ENCODE measurements at regions not wholly inside any gene's neighbourhood (a gene's known extent, or its start where the extent isn't known, plus 50 kb on each side); places are given as distances from the start of the nearest gene placed in this dataset.

- Histone ChIP-seq H3K4me1 (ENCODE audit: control insufficient read depth in 5 of 5, insufficient read depth in 5 of 5, low read length in 5 of 5) (peaks cover 0 to 24% (median 13%) of the 10 kb centered on the region in 5 donors), H3K9me3 (ENCODE audit: control insufficient read depth in 4 of 4, insufficient read depth in 3 of 4, low read length in 3 of 4) (no peaks in the 10 kb centered on the region), H3K36me3 (ENCODE audit: control insufficient read depth in 4 of 4, insufficient read depth in 4 of 4, low read length in 4 of 4) (no peaks in the 10 kb centered on the region), H3K4me3 (no peak overlapping the region), H3K27ac (ENCODE audit: low read depth in 1 of 2, low read length in 1 of 2) (no peak overlapping the region), H3K9ac (ENCODE audit: insufficient read depth in 1 of 2, low read length in 2 of 2) (no peak overlapping the region), H3K27me3 (ENCODE audit: control insufficient read depth in 3 of 3, insufficient read depth in 3 of 3, low read length in 2 of 3) (no peaks in the 10 kb centered on the region)
- 97 to 98% methylated on average over 5 of the region's 5 CpGs for WGBS, 2 donors
- DNase-seq (no peak), ATAC-seq (ENCODE audit: insufficient read depth, low FRiP score) (no peak)
- no peak for TF ChIP-seq CTCF (IDR thresholded peaks at IDR 0.05; ENCODE audit: control extremely low read depth, extremely low read depth)
These were observed 236.6 kb downstream of the GADD45G start for GRCh38 chr9:89841456-89841855.

GRCh38 chr9:89842267-89842768 is 237.5 kb downstream of the GADD45G start:
- Histone ChIP-seq H3K36me3 (ENCODE audit: control insufficient read depth in 4 of 4, insufficient read depth in 4 of 4, low read length in 4 of 4) (no peaks in the 10 kb centered on the region), H3K27ac (ENCODE audit: low read depth in 1 of 2, low read length in 1 of 2) (peak overlapping the region in 1 of 2 donors; percentile 48), H3K4me3 (no peak overlapping the region), H3K27me3 (ENCODE audit: control insufficient read depth in 3 of 3, insufficient read depth in 3 of 3, low read length in 2 of 3) (no peaks in the 10 kb centered on the region), H3K9me3 (ENCODE audit: control insufficient read depth in 4 of 4, insufficient read depth in 3 of 4, low read length in 3 of 4) (no peaks in the 10 kb centered on the region), H3K9ac (ENCODE audit: insufficient read depth in 1 of 2, low read length in 2 of 2) (no peak overlapping the region), H3K4me1 (ENCODE audit: control insufficient read depth in 5 of 5, insufficient read depth in 5 of 5, low read length in 5 of 5) (peaks cover 0 to 24% (median 7%) of the 10 kb centered on the region in 5 donors)
- TF ChIP-seq CTCF (IDR thresholded peaks at IDR 0.05; ENCODE audit: control extremely low read depth, extremely low read depth), result no peak
- no peak for DNase-seq
- ATAC-seq (ENCODE audit: insufficient read depth, low FRiP score), result no peak
- WGBS, 2 donors, result 60 to 83% methylated on average over 8 of the region's 8 CpGs

- 61 to 79% methylated on average over 5 of the region's 5 CpGs for WGBS, 2 donors
- peak overlapping the region in 1 of 2 donors; percentile 48 for H3K27ac ChIP-seq (ENCODE audit: low read depth in 1 of 2, low read length in 1 of 2)
- H3K9ac ChIP-seq (ENCODE audit: insufficient read depth in 1 of 2, low read length in 2 of 2), result no peak overlapping the region
- no peaks in the 10 kb centered on the region for H3K27me3 ChIP-seq (ENCODE audit: control insufficient read depth in 3 of 3, insufficient read depth in 3 of 3, low read length in 2 of 3)
- no peaks in the 10 kb centered on the region for H3K36me3 ChIP-seq (ENCODE audit: control insufficient read depth in 4 of 4, insufficient read depth in 4 of 4, low read length in 4 of 4)
- ATAC-seq (ENCODE audit: insufficient read depth, low FRiP score), result no peak
- H3K4me1 ChIP-seq (ENCODE audit: control insufficient read depth in 5 of 5, insufficient read depth in 5 of 5, low read length in 5 of 5), result peaks cover 0 to 24% (median 0%) of the 10 kb centered on the region in 5 donors
- H3K4me3 ChIP-seq, result no peak overlapping the region
- no peak for DNase-seq
- no peaks in the 10 kb centered on the region for H3K9me3 ChIP-seq (ENCODE audit: control insufficient read depth in 4 of 4, insufficient read depth in 3 of 4, low read length in 3 of 4)
- no peak for TF ChIP-seq CTCF (IDR thresholded peaks at IDR 0.05; ENCODE audit: control extremely low read depth, extremely low read depth)
These were observed 238.3 kb downstream of the GADD45G start for GRCh38 chr9:89843074-89843473.

- Histone ChIP-seq H3K27ac (ENCODE audit: low read depth in 1 of 2, low read length in 1 of 2) (peak overlapping the region in 1 of 2 donors; percentile 87), H3K9me3 (ENCODE audit: control insufficient read depth in 4 of 4, insufficient read depth in 3 of 4, low read length in 3 of 4) (no peaks in the 10 kb centered on the region), H3K4me1 (ENCODE audit: control insufficient read depth in 5 of 5, insufficient read depth in 5 of 5, low read length in 5 of 5) (peaks cover 0 to 24% (median 0%) of the 10 kb centered on the region in 5 donors), H3K27me3 (ENCODE audit: control insufficient read depth in 3 of 3, insufficient read depth in 3 of 3, low read length in 2 of 3) (no peaks in the 10 kb centered on the region), H3K36me3 (ENCODE audit: control insufficient read depth in 4 of 4, insufficient read depth in 4 of 4, low read length in 4 of 4) (no peaks in the 10 kb centered on the region), H3K9ac (ENCODE audit: insufficient read depth in 1 of 2, low read length in 2 of 2) (no peak overlapping the region), H3K4me3 (no peak overlapping the region)
- no peak for TF ChIP-seq CTCF (IDR thresholded peaks at IDR 0.05; ENCODE audit: control extremely low read depth, extremely low read depth)
- WGBS, 2 donors, result 94 to 97% methylated on average over 3 of the region's 3 CpGs
- ATAC-seq (ENCODE audit: insufficient read depth, low FRiP score) (no peak), DNase-seq (no peak)
These were observed 238.8 kb downstream of the GADD45G start for GRCh38 chr9:89843591-89843990.
